Psoas muscle (tissue), 7 donors: ENCODE measurements at regions not wholly inside any gene's neighbourhood (a gene's known extent, or its start where the extent isn't known, plus 50 kb on each side); places are given as distances from the start of the nearest gene placed in this dataset.

Experiments used
- ATAC-seq, 4 donors: fragments of 200-7000 bp; cut with Tn5 transposase; one replicate each; pipeline ENCODE4 v1.9.1; 2020; ENCODE audit warnings: moderate library complexity in 3 of 4, mild to moderate bottlenecking in 2 of 4
- DNase-seq, 2 donors: peaks; one replicate each; pipeline ENCODE4 v3.0.0-alpha.2; 2020
- H3K27ac ChIP-seq: fragments of 200-600 bp; one replicate; pipeline ENCODE4 v1.8.0; 2022
- H3K27me3 ChIP-seq, 3 donors: fragments of 200-600 bp in 1 of 3; one replicate each; pipeline versions ENCODE4 v1.6.1 to v1.8.0; 2013 to 2022; ENCODE audit warnings: low read length in 2 of 3, mild to moderate bottlenecking in 2 of 3, moderate library complexity in 1 of 3; ENCODE audit not compliant: insufficient read depth in 3 of 3
- H3K36me3 ChIP-seq, 2 donors: fragments of 200-600 bp in 1 of 2; one replicate each; pipeline versions ENCODE4 v1.6.1 to v1.8.0; 2013 to 2022; ENCODE audit warnings: low read depth in 1 of 2, mild to moderate bottlenecking in 1 of 2, moderate library complexity in 1 of 2; ENCODE audit not compliant: insufficient read depth in 1 of 2
- H3K4me1 ChIP-seq: fragments of 200-600 bp; one replicate; pipeline ENCODE4 v1.8.0; 2022
- H3K4me3 ChIP-seq: fragments of 200-600 bp; one replicate; pipeline ENCODE4 v1.8.0; 2022; ENCODE audit warnings: mild to moderate bottlenecking
- H3K9me3 ChIP-seq: fragments of 200-600 bp; one replicate; pipeline ENCODE4 v1.8.0; 2022
- CTCF ChIP-seq: fragments of 200-600 bp; IDR thresholded peaks from one replicate; pipeline ENCODE4 v1.8.0; 2022; ENCODE audit warnings: antibody characterized with exemption
- WGBS, 3 donors: extraction: QIAGEN DNeasy Blood & Tissue Kit; methylation state at CpG; one replicate each; pipeline versions ENCODE4 v1.1.6 to v1.1.7; 2013; 5-methylcytosine and 5-hydroxymethylcytosine counted together
- intact Hi-C, 2 donors: fragments of 100-400 bp; cut with DNase I; formaldehyde crosslinking; loops; one replicate each; pipeline versions ENCODE4 v1.11.0 to v1.14.2; 2022
- donor health status: healthy with polysubstance abuse.
- donor health status: DM: no; HTN: no; CAD: no; lungs with moderate emphysema.
- donor health status: Bipolar disorder and iron deficiency.
- donor health status: healthy.
- donor health status: DM: yes; HTN: yes; CAD: no.
- donor health status: DM: no; HTN: no; CAD: no.
- donor health status: DM: yes; HTN: yes; CAD: no.

GRCh38 chr5:166553778-166554177 is 1737.7 kb upstream of the WWC1 start:
- Histone ChIP-seq H3K27me3 (no peaks in the 10 kb centered on the region), H3K27ac (no peak overlapping the region), H3K4me3 (no peak overlapping the region), H3K4me1 (no peaks in the 10 kb centered on the region), H3K9me3 (no peaks in the 10 kb centered on the region), H3K36me3 (no peaks in the 10 kb centered on the region)
- WGBS, 3 donors: 61 to 76% (median 72%) methylated on average over 7 of the region's 7 CpGs
- TF ChIP-seq CTCF: no peak
- intact Hi-C loops: no loop called here
- ATAC-seq: no peak
- no peak for DNase-seq

- no peak for DNase-seq
- Histone ChIP-seq H3K27me3 (no peaks in the 10 kb centered on the region), H3K9me3 (no peaks in the 10 kb centered on the region), H3K36me3 (no peaks in the 10 kb centered on the region), H3K27ac (no peak overlapping the region), H3K4me3 (no peak overlapping the region), H3K4me1 (no peaks in the 10 kb centered on the region)
- WGBS, 3 donors: 53 to 64% (median 54%) methylated on average over 3 of the region's 3 CpGs
- intact Hi-C loops: no loop called here
- no peak for TF ChIP-seq CTCF
- ATAC-seq: no peak
Observed at GRCh38 chr5:166561759-166562158, 1729.7 kb upstream of the WWC1 start.

- no peak overlapping the region for H3K27ac ChIP-seq
- 15 to 22% (median 19%) methylated on average over 1 of the region's 1 CpG for WGBS, 3 donors
- H3K4me1 ChIP-seq: no peaks in the 10 kb centered on the region
- TF ChIP-seq CTCF: no peak
- no peaks in the 10 kb centered on the region for H3K36me3 ChIP-seq
- H3K27me3 ChIP-seq: no peaks in the 10 kb centered on the region
- intact Hi-C loops: no loop called here
- no peaks in the 10 kb centered on the region for H3K9me3 ChIP-seq
- DNase-seq (no peak), ATAC-seq (no peak)
- H3K4me3 ChIP-seq: no peak overlapping the region
Observed at GRCh38 chr5:166562246-166562645, 1729.2 kb upstream of the WWC1 start.

GRCh38 chr5:166566725-166567124 is 1724.7 kb upstream of the WWC1 start:
- Histone ChIP-seq H3K4me3 (no peak overlapping the region), H3K27ac (no peak overlapping the region), H3K36me3 (no peaks in the 10 kb centered on the region), H3K4me1 (no peaks in the 10 kb centered on the region), H3K9me3 (no peaks in the 10 kb centered on the region), H3K27me3 (no peaks in the 10 kb centered on the region)
- intact Hi-C loops: no loop called here
- ATAC-seq (no peak), DNase-seq (no peak)
- WGBS, 3 donors: 36 to 53% (median 49%) methylated on average over 1 of the region's 1 CpG
- no peak for TF ChIP-seq CTCF

GRCh38 chr5:166570865-166571264 is 1720.6 kb upstream of the WWC1 start:
- DNase-seq: no peak
- no peaks in the 10 kb centered on the region for H3K4me1 ChIP-seq
- no peaks in the 10 kb centered on the region for H3K27me3 ChIP-seq
- no peak overlapping the region for H3K27ac ChIP-seq
- intact Hi-C loops: no loop called here
- TF ChIP-seq CTCF: no peak
- H3K4me3 ChIP-seq: no peak overlapping the region
- no peaks in the 10 kb centered on the region for H3K9me3 ChIP-seq
- ATAC-seq: no peak
- H3K36me3 ChIP-seq: no peaks in the 10 kb centered on the region
- 70 to 72% (median 70%) methylated on average over 6 of the region's 6 CpGs for WGBS, 3 donors
